HCT116 (cell line): ENCODE measurements at regions not wholly inside any gene's neighbourhood (a gene's known extent, or its start where the extent isn't known, plus 50 kb on each side); places are given as distances from the start of the nearest gene placed in this dataset.

ENCODE experiments used
- ATAC-seq: fragments of 200-7000 bp; cut with Tn5 transposase; 2 replicates; pipeline ENCODE4 v1.9.1; 2020; ENCODE audit warnings: mild to moderate bottlenecking, moderate library complexity
- BruUV-seq: library from RNA; stranded (reverse); fragments of 400-500 nt; replicated peaks from 2 replicates; lab custom pipeline; 2021; lab: Mats Ljungman, UMichigan
- CTCF ChIA-PET: fragments of 300-600 bp; sonication (Branson Sonifier 250); formaldehyde crosslinking; loops from one replicate; lab custom pipeline; 2021; ENCODE audit warnings: antibody characterized with exemption; lab: Charles Lee
- POLR2A ChIA-PET: fragments of 300-600, 350-600 bp; sonication (Branson Sonifier 250); formaldehyde crosslinking; loops from one replicate; lab custom pipeline; 2021; ENCODE audit warnings: antibody characterized with exemption; lab: Charles Lee
- RAD21 ChIA-PET, 2 experiments: fragments of 300-600 bp; sonication (Branson Sonifier 250); formaldehyde crosslinking; loops; one replicate each; lab custom pipeline; 2023; ENCODE audit warnings: low total read pairs in 2 of 2; ENCODE audit not compliant: uncharacterized antibody in 2 of 2, unreplicated experiment in 2 of 2, low non-redundant PET in 1 of 2; lab: Charles Lee
- DNase-seq: peaks from one replicate; pipeline ENCODE4 v3.0.0-alpha.2; 2010; ENCODE audit warnings: low read depth, low spot score
- H2AFZ ChIP-seq: fragments of 200-600 bp; shearing (Covaris generic), sonication (generic); 2 replicates; pipeline ENCODE4 v1.6.1; 2017; ENCODE audit warnings: low read depth, mixed run types, mixed read lengths, antibody characterized with exemption, low read length; ENCODE audit not compliant: poor library complexity, severe bottlenecking
- H3K27ac ChIP-seq: 2 replicates; pipeline ENCODE4 v1.5.1; 2012; ENCODE audit warnings: low read depth, low read length
- H3K27me3 ChIP-seq: fragments of 200-600 bp; sonication (generic); 2 replicates; pipeline ENCODE4 v1.6.1; 2016; ENCODE audit warnings: mixed run types, low read length, mixed read lengths; ENCODE audit not compliant: insufficient read depth
- H3K36me3 ChIP-seq, 2 experiments: fragments of 200-500 bp in 1 of 2; fragments of 200-600 bp in 1 of 2; sonication (Bioruptor generic) in 1 of 2; sonication (generic) in 1 of 2; 2 replicates each; pipeline versions ENCODE4 v1.5.1 to v1.6.1; 2014 to 2016; ENCODE audit warnings: low read length in 2 of 2, inconsistent platforms in 1 of 2, mixed read lengths in 1 of 2, mixed run types in 1 of 2; ENCODE audit not compliant: insufficient read depth in 2 of 2, control insufficient read depth in 1 of 2
- H3K4me1 ChIP-seq, 2 experiments: fragments of 200-600 bp in 1 of 2; sonication (generic) in 1 of 2; 2 replicates each; pipeline versions ENCODE4 v1.5.1 to v1.6.1; 2012 to 2017; ENCODE audit warnings: low read length in 2 of 2, inconsistent platforms in 1 of 2, mild to moderate bottlenecking in 1 of 2, mixed read lengths in 1 of 2, mixed run types in 1 of 2, moderate library complexity in 1 of 2; ENCODE audit not compliant: insufficient read depth in 2 of 2, control insufficient read depth in 1 of 2
- H3K4me2 ChIP-seq: fragments of 200-600 bp; sonication (generic); 2 replicates; pipeline ENCODE4 v1.6.1; 2017; ENCODE audit warnings: mixed run types, low read length, mixed read lengths
- H3K4me3 ChIP-seq, 2 experiments: fragments of 200-600 bp in 1 of 2; sonication (generic) in 1 of 2; replicated peaks in 1 of 2; 2 replicates each; pipeline ENCODE4 v1.5.1; 2011 to 2016; ENCODE audit warnings: low read length in 2 of 2, control low read depth in 1 of 2, low read depth in 1 of 2, mild to moderate bottlenecking in 1 of 2, mixed read lengths in 1 of 2, mixed run types in 1 of 2
- H3K79me2 ChIP-seq: fragments of 200-600 bp; sonication (generic); 2 replicates; pipeline ENCODE4 v1.6.1; 2017; ENCODE audit warnings: mild to moderate bottlenecking, mixed run types, low read length, moderate library complexity, mixed read lengths; ENCODE audit not compliant: insufficient read depth
- H3K9ac ChIP-seq: fragments of 200-600 bp; sonication (generic); 2 replicates; pipeline ENCODE4 v1.6.1; 2016; ENCODE audit warnings: low read length, mixed read lengths
- H3K9me2 ChIP-seq: fragments of 200-600 bp; sonication (generic), shearing (Covaris generic); 2 replicates; pipeline ENCODE4 v1.6.1; 2017; ENCODE audit warnings: mixed run types, mild to moderate bottlenecking, moderate library complexity; ENCODE audit not compliant: insufficient read depth
- H3K9me3 ChIP-seq, 2 experiments: fragments of 200-500 bp in 1 of 2; fragments of 200-600 bp in 1 of 2; sonication (Bioruptor generic) in 1 of 2; sonication (generic) in 1 of 2; 2 replicates each; pipeline ENCODE4 v1.6.1; 2014 to 2017; ENCODE audit warnings: low read length in 2 of 2, mixed read lengths in 2 of 2, inconsistent platforms in 1 of 2, low read depth in 1 of 2, mild to moderate bottlenecking in 1 of 2, mixed run types in 1 of 2, moderate library complexity in 1 of 2; ENCODE audit not compliant: control insufficient read depth in 1 of 2, insufficient read depth in 1 of 2
- H4K20me1 ChIP-seq: fragments of 200-600 bp; sonication (generic), shearing (Covaris generic); 2 replicates; pipeline ENCODE4 v1.6.1; 2017; ENCODE audit warnings: mixed run types, mild to moderate bottlenecking, moderate library complexity; ENCODE audit not compliant: insufficient read depth
- ATF3 ChIP-seq: IDR thresholded peaks from 2 replicates; pipeline ENCODE4 v1.6.1; 2012
- CBX3 ChIP-seq: IDR thresholded peaks from 2 replicates; pipeline ENCODE4 v1.6.1; 2012; ENCODE audit warnings: low read depth
- CEBPB ChIP-seq: IDR thresholded peaks from 2 replicates; pipeline ENCODE4 v1.6.1; 2012; ENCODE audit warnings: low read depth
- CTCF ChIP-seq, 3 experiments: fragments of 200-600 bp in 1 of 3; sonication (generic) in 1 of 3; IDR thresholded peaks in 2 of 3; conservative IDR thresholded peaks in 1 of 3; 2 replicates each; pipeline ENCODE4 v1.5.1; 2012 to 2017; ENCODE audit warnings: low read depth in 2 of 3, low read length in 2 of 3, antibody characterized with exemption in 1 of 3, borderline replicate concordance in 1 of 3, control low read depth in 1 of 3, mild to moderate bottlenecking in 1 of 3, mixed read lengths in 1 of 3, mixed run types in 1 of 3, moderate library complexity in 1 of 3; ENCODE audit not compliant: insufficient read depth in 1 of 3
- EGR1 ChIP-seq: IDR thresholded peaks from 2 replicates; pipeline ENCODE4 v1.6.1; 2012; ENCODE audit warnings: low read depth
- EZH2phosphoT487 ChIP-seq: fragments of 200-600 bp; IDR thresholded peaks from 2 replicates; pipeline ENCODE4 v1.6.1; 2018; ENCODE audit warnings: antibody characterized with exemption, borderline replicate concordance
- FOSL1 ChIP-seq: IDR thresholded peaks from 2 replicates; pipeline ENCODE4 v1.6.1; 2012; ENCODE audit warnings: low read depth
- JUND ChIP-seq: IDR thresholded peaks from 2 replicates; pipeline ENCODE4 v1.6.1; 2012
- POLR2A ChIP-seq: IDR thresholded peaks from 2 replicates; pipeline ENCODE4 v1.7.0; 2011; ENCODE audit warnings: borderline replicate concordance; ENCODE audit not compliant: insufficient read depth, insufficient read length; ENCODE audit errors: extremely low read depth
- POLR2AphosphoS5 ChIP-seq: IDR thresholded peaks from 2 replicates; pipeline ENCODE4 v1.6.1; 2011; ENCODE audit warnings: mild to moderate bottlenecking, low read depth, low read length, moderate library complexity
- REST ChIP-seq: IDR thresholded peaks from 2 replicates; pipeline ENCODE4 v1.6.1; 2012; ENCODE audit warnings: low read depth
- SP1 ChIP-seq: IDR thresholded peaks from 2 replicates; pipeline ENCODE4 v1.6.1; 2012; ENCODE audit warnings: low read depth
- SRF ChIP-seq: IDR thresholded peaks from 2 replicates; pipeline ENCODE4 v1.6.1; 2012; ENCODE audit warnings: low read depth
- YY1 ChIP-seq: IDR thresholded peaks from 2 replicates; pipeline ENCODE4 v1.6.1; 2011; ENCODE audit warnings: low read length, low read depth, moderate library complexity, mild to moderate bottlenecking; ENCODE audit not compliant: insufficient replicate concordance; ENCODE audit errors: extremely low read depth
- ZBTB33 ChIP-seq: IDR thresholded peaks from 2 replicates; pipeline ENCODE4 v1.6.1; 2011; ENCODE audit warnings: mild to moderate bottlenecking, low read length, moderate library complexity; ENCODE audit not compliant: insufficient replicate concordance; ENCODE audit errors: extremely low read depth
- ZFX ChIP-seq: fragments of 450-650 bp; IDR thresholded peaks from 2 replicates; pipeline ENCODE4 v1.6.1; 2017
- ZNF274 ChIP-seq: fragments of 200-500 bp; sonication (Bioruptor generic); IDR thresholded peaks from 2 replicates; pipeline ENCODE4 v1.6.1; 2014; ENCODE audit warnings: mild to moderate bottlenecking, low read depth, low read length, inconsistent platforms
- intact Hi-C: fragments of 100-400 bp; cut with micrococcal nuclease; formaldehyde crosslinking; loops from 2 replicates; pipeline ENCODE4 v1.10.0; 2022
- TF ChIP-seq, protein P1 (sequence below): IDR thresholded peaks from 2 replicates; pipeline ENCODE4 v1.6.1; 2012

GRCh38 chr1:56336982-56337381, 242.4 kb downstream of the PLPP3 start:
- no peaks in the 10 kb centered on the region for H3K79me2 ChIP-seq
- ATAC-seq = no peak
- H3K4me3 ChIP-seq = no peak overlapping the region
- no peaks in the 10 kb centered on the region for H3K36me3 ChIP-seq
- intact Hi-C loops = no loop called here
- no peaks in the 10 kb centered on the region for H3K9me3 ChIP-seq
- POLR2A ChIA-PET = no interaction called here
- DNase-seq = no peak
- no peak overlapping the region for H3K9ac ChIP-seq
- H2AFZ ChIP-seq = no peak overlapping the region
- H3K9me2 ChIP-seq = no peaks in the 10 kb centered on the region; the same call in 1 of the 2 replicates
- H4K20me1 ChIP-seq = no peaks in the 10 kb centered on the region
- RAD21 ChIA-PET = no interaction called here
- TF ChIP-seq REST = no peak
- no peak for TF ChIP-seq ZBTB33
- TF ChIP-seq, protein P1, sequence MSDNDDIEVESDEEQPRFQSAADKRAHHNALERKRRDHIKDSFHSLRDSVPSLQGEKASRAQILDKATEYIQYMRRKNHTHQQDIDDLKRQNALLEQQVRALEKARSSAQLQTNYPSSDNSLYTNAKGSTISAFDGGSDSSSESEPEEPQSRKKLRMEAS = no peak
- no peak for TF ChIP-seq CTCF (IDR thresholded peaks at IDR 0.05 in 2 of 3, conservative IDR thresholded peaks at IDR 0.05 in 1 of 3; ENCODE audit: borderline replicate concordance in 1 of 3, insufficient read depth in 1 of 3, low read depth in 2 of 3, low read length in 2 of 3)
- no peak for TF ChIP-seq POLR2A
- no peak for TF ChIP-seq CBX3
- no peak for TF ChIP-seq EZH2phosphoT487
- no peak for TF ChIP-seq ZFX
- TF ChIP-seq EGR1 = no peak
- TF ChIP-seq CEBPB = no peak
- TF ChIP-seq SP1 = no peak
- TF ChIP-seq ZNF274 = no peak
- TF ChIP-seq ATF3 = no peak
- TF ChIP-seq YY1 = no peak
- TF ChIP-seq SRF = no peak
- no peak for TF ChIP-seq POLR2AphosphoS5
- TF ChIP-seq FOSL1 = no peak
- no peak for TF ChIP-seq JUND
- H3K4me2 ChIP-seq = no peak overlapping the region
- H3K27ac ChIP-seq = no peak overlapping the region
- H3K27me3 ChIP-seq = no peaks in the 10 kb centered on the region
- peaks cover 0 to 1% of the 10 kb centered on the region in 2 experiments; a peak in 1 of 4 replicates for H3K4me1 ChIP-seq
- CTCF ChIA-PET = no interaction called here
- no TSS peak for BruUV-seq
